ENCODE measurements at regions not wholly inside any gene's neighbourhood (a gene's known extent, or its start where the extent isn't known, plus 50 kb on each side); places are given as distances from the start of the nearest gene placed in this dataset.
"Not testable (repeated sequence)": the region's sequence is repeated elsewhere in the genome, so short reads cannot be mapped to it uniquely, and the experiment has no call there.

DNA sequence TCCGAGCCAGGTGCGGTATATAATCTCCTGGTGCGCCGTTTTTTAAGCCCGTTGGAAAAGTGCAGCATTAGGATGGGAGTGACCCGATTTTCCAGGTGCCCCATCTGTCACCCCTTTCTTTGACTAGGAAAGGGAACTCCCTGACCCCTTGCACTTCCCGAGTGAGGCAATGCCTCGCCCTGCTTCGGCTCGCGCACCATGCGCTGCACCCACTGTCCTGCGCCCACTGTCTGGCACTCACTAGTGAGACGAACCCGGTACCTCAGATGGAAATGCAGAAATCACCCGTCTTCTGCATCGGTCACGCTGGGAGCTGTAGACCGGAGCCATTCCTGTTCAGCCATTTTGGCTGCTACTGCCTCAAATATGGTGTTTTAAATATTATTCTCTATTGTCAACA is 198.0 kb downstream of the MEIS1 start:
- TF ChIP-seq FOXM1 (IDR thresholded peaks at IDR 0.05; ENCODE audit: borderline replicate concordance); SP1 (IDR thresholded peaks at IDR 0.05); LEF1 (IDR thresholded peaks at IDR 0.05; ENCODE audit: borderline replicate concordance); BHLHE40 (IDR thresholded peaks at IDR 0.05; ENCODE audit: borderline replicate concordance); HDGF (IDR thresholded peaks at IDR 0.05; ENCODE audit: borderline replicate concordance); FOXK2 (IDR thresholded peaks at IDR 0.05); FOXA1 (IDR thresholded peaks at IDR 0.05); NFRKB (IDR thresholded peaks at IDR 0.05); ARNT (IDR thresholded peaks at IDR 0.05): not testable (repeated sequence)

All from HEK293T (cell line).